ENCODE measurements at regions not wholly inside any gene's neighbourhood (a gene's known extent, or its start where the extent isn't known, plus 50 kb on each side); places are given as distances from the start of the nearest gene placed in this dataset.

GRCh38 chr20:18956890-18957289 is 143.3 kb downstream of the SCP2D1 start:
- Histone ChIP-seq H3K9ac (ENCODE audit: low read depth in 1 of 2, low read length in 2 of 2) (no peak overlapping the region), H3K9me3 (ENCODE audit: control insufficient read depth in 2 of 2, low read length in 2 of 2) (peaks cover 0 to 3% of the 10 kb centered on the region in 2 donors), H3K27ac (ENCODE audit: low read depth in 2 of 2, low read length in 2 of 2) (no peak overlapping the region), H3K4me1 (ENCODE audit: control insufficient read depth in 2 of 2, insufficient read depth in 2 of 2, low read length in 2 of 2) (no peaks in the 10 kb centered on the region), H3K4me3 (ENCODE audit: low read length in 2 of 2) (no peak overlapping the region), H3K36me3 (ENCODE audit: control insufficient read depth in 2 of 2, insufficient read depth in 2 of 2, low read length in 2 of 2) (no peaks in the 10 kb centered on the region), H3K27me3 (ENCODE audit: control insufficient read depth in 2 of 2, insufficient read depth in 2 of 2, low read length in 2 of 2) (no peaks in the 10 kb centered on the region)

- Histone ChIP-seq H3K9me3 (ENCODE audit: control insufficient read depth in 2 of 2, low read length in 2 of 2) (peaks cover 0 to 3% of the 10 kb centered on the region in 2 donors), H3K4me3 (ENCODE audit: low read length in 2 of 2) (no peak overlapping the region), H3K36me3 (ENCODE audit: control insufficient read depth in 2 of 2, insufficient read depth in 2 of 2, low read length in 2 of 2) (no peaks in the 10 kb centered on the region), H3K9ac (ENCODE audit: low read depth in 1 of 2, low read length in 2 of 2) (no peak overlapping the region), H3K27ac (ENCODE audit: low read depth in 2 of 2, low read length in 2 of 2) (no peak overlapping the region), H3K27me3 (ENCODE audit: control insufficient read depth in 2 of 2, insufficient read depth in 2 of 2, low read length in 2 of 2) (no peaks in the 10 kb centered on the region), H3K4me1 (ENCODE audit: control insufficient read depth in 2 of 2, insufficient read depth in 2 of 2, low read length in 2 of 2) (no peaks in the 10 kb centered on the region)
Measured at GRCh38 chr20:18957328-18957727, 143.7 kb downstream of the SCP2D1 start.

GRCh38 chr20:18971121-18971520 is 157.5 kb downstream of the SCP2D1 start:
- Histone ChIP-seq H3K9me3 (ENCODE audit: control insufficient read depth in 2 of 2, low read length in 2 of 2) (no peaks in the 10 kb centered on the region), H3K27me3 (ENCODE audit: control insufficient read depth in 2 of 2, insufficient read depth in 2 of 2, low read length in 2 of 2) (no peaks in the 10 kb centered on the region), H3K4me1 (ENCODE audit: control insufficient read depth in 2 of 2, insufficient read depth in 2 of 2, low read length in 2 of 2) (no peaks in the 10 kb centered on the region), H3K9ac (ENCODE audit: low read depth in 1 of 2, low read length in 2 of 2) (no peak overlapping the region), H3K27ac (ENCODE audit: low read depth in 2 of 2, low read length in 2 of 2) (no peak overlapping the region), H3K36me3 (ENCODE audit: control insufficient read depth in 2 of 2, insufficient read depth in 2 of 2, low read length in 2 of 2) (no peaks in the 10 kb centered on the region), H3K4me3 (ENCODE audit: low read length in 2 of 2) (no peak overlapping the region)

GRCh38 chr20:18971574-18971973 is 158.0 kb downstream of the SCP2D1 start:
- H3K27ac ChIP-seq (ENCODE audit: low read depth in 2 of 2, low read length in 2 of 2), result no peak overlapping the region
- no peak overlapping the region for H3K9ac ChIP-seq (ENCODE audit: low read depth in 1 of 2, low read length in 2 of 2)
- no peak overlapping the region for H3K4me3 ChIP-seq (ENCODE audit: low read length in 2 of 2)
- H3K36me3 ChIP-seq (ENCODE audit: control insufficient read depth in 2 of 2, insufficient read depth in 2 of 2, low read length in 2 of 2), result no peaks in the 10 kb centered on the region
- H3K4me1 ChIP-seq (ENCODE audit: control insufficient read depth in 2 of 2, insufficient read depth in 2 of 2, low read length in 2 of 2), result no peaks in the 10 kb centered on the region
- H3K27me3 ChIP-seq (ENCODE audit: control insufficient read depth in 2 of 2, insufficient read depth in 2 of 2, low read length in 2 of 2), result no peaks in the 10 kb centered on the region
- no peaks in the 10 kb centered on the region for H3K9me3 ChIP-seq (ENCODE audit: control insufficient read depth in 2 of 2, low read length in 2 of 2)

GRCh38 chr20:18972251-18972876 is 158.8 kb downstream of the SCP2D1 start:
- no peak overlapping the region for H3K4me3 ChIP-seq (ENCODE audit: low read length in 2 of 2)
- no peak overlapping the region for H3K9ac ChIP-seq (ENCODE audit: low read depth in 1 of 2, low read length in 2 of 2)
- no peaks in the 10 kb centered on the region for H3K4me1 ChIP-seq (ENCODE audit: control insufficient read depth in 2 of 2, insufficient read depth in 2 of 2, low read length in 2 of 2)
- H3K36me3 ChIP-seq (ENCODE audit: control insufficient read depth in 2 of 2, insufficient read depth in 2 of 2, low read length in 2 of 2), result no peaks in the 10 kb centered on the region
- H3K27ac ChIP-seq (ENCODE audit: low read depth in 2 of 2, low read length in 2 of 2), result no peak overlapping the region
- H3K9me3 ChIP-seq (ENCODE audit: control insufficient read depth in 2 of 2, low read length in 2 of 2), result no peaks in the 10 kb centered on the region
- no peaks in the 10 kb centered on the region for H3K27me3 ChIP-seq (ENCODE audit: control insufficient read depth in 2 of 2, insufficient read depth in 2 of 2, low read length in 2 of 2)

GRCh38 chr20:18973529-18974173 is 160.1 kb downstream of the SCP2D1 start:
- Histone ChIP-seq H3K36me3 (ENCODE audit: control insufficient read depth in 2 of 2, insufficient read depth in 2 of 2, low read length in 2 of 2) (no peaks in the 10 kb centered on the region), H3K27me3 (ENCODE audit: control insufficient read depth in 2 of 2, insufficient read depth in 2 of 2, low read length in 2 of 2) (no peaks in the 10 kb centered on the region), H3K4me1 (ENCODE audit: control insufficient read depth in 2 of 2, insufficient read depth in 2 of 2, low read length in 2 of 2) (no peaks in the 10 kb centered on the region), H3K4me3 (ENCODE audit: low read length in 2 of 2) (no peak overlapping the region), H3K9me3 (ENCODE audit: control insufficient read depth in 2 of 2, low read length in 2 of 2) (no peaks in the 10 kb centered on the region), H3K9ac (ENCODE audit: low read depth in 1 of 2, low read length in 2 of 2) (no peak overlapping the region), H3K27ac (ENCODE audit: low read depth in 2 of 2, low read length in 2 of 2) (no peak overlapping the region)

GRCh38 chr20:18974660-18975059 is 161.1 kb downstream of the SCP2D1 start:
- H3K9ac ChIP-seq (ENCODE audit: low read depth in 1 of 2, low read length in 2 of 2), result no peak overlapping the region
- no peaks in the 10 kb centered on the region for H3K27me3 ChIP-seq (ENCODE audit: control insufficient read depth in 2 of 2, insufficient read depth in 2 of 2, low read length in 2 of 2)
- no peak overlapping the region for H3K27ac ChIP-seq (ENCODE audit: low read depth in 2 of 2, low read length in 2 of 2)

GRCh38 chr20:18977441-18977840 is 163.9 kb downstream of the SCP2D1 start:
- Histone ChIP-seq H3K4me3 (ENCODE audit: low read length in 2 of 2) (no peak overlapping the region), H3K27ac (ENCODE audit: low read depth in 2 of 2, low read length in 2 of 2) (no peak overlapping the region), H3K27me3 (ENCODE audit: control insufficient read depth in 2 of 2, insufficient read depth in 2 of 2, low read length in 2 of 2) (no peaks in the 10 kb centered on the region), H3K36me3 (ENCODE audit: control insufficient read depth in 2 of 2, insufficient read depth in 2 of 2, low read length in 2 of 2) (no peaks in the 10 kb centered on the region), H3K9ac (ENCODE audit: low read depth in 1 of 2, low read length in 2 of 2) (no peak overlapping the region), H3K9me3 (ENCODE audit: control insufficient read depth in 2 of 2, low read length in 2 of 2) (no peaks in the 10 kb centered on the region), H3K4me1 (ENCODE audit: control insufficient read depth in 2 of 2, insufficient read depth in 2 of 2, low read length in 2 of 2) (no peaks in the 10 kb centered on the region)

More at GRCh38 chr20:18974660-18975059, 161.1 kb downstream of the SCP2D1 start:
- H3K9me3 ChIP-seq (ENCODE audit: control insufficient read depth in 2 of 2, low read length in 2 of 2), result no peaks in the 10 kb centered on the region
- H3K4me3 ChIP-seq (ENCODE audit: low read length in 2 of 2), result no peak overlapping the region
- no peaks in the 10 kb centered on the region for H3K36me3 ChIP-seq (ENCODE audit: control insufficient read depth in 2 of 2, insufficient read depth in 2 of 2, low read length in 2 of 2)
- no peaks in the 10 kb centered on the region for H3K4me1 ChIP-seq (ENCODE audit: control insufficient read depth in 2 of 2, insufficient read depth in 2 of 2, low read length in 2 of 2)

GRCh38 chr20:18978311-18978710 is 164.7 kb downstream of the SCP2D1 start:
- Histone ChIP-seq H3K4me3 (ENCODE audit: low read length in 2 of 2) (no peak overlapping the region), H3K9ac (ENCODE audit: low read depth in 1 of 2, low read length in 2 of 2) (no peak overlapping the region), H3K27ac (ENCODE audit: low read depth in 2 of 2, low read length in 2 of 2) (no peak overlapping the region), H3K36me3 (ENCODE audit: control insufficient read depth in 2 of 2, insufficient read depth in 2 of 2, low read length in 2 of 2) (no peaks in the 10 kb centered on the region), H3K9me3 (ENCODE audit: control insufficient read depth in 2 of 2, low read length in 2 of 2) (no peaks in the 10 kb centered on the region), H3K4me1 (ENCODE audit: control insufficient read depth in 2 of 2, insufficient read depth in 2 of 2, low read length in 2 of 2) (no peaks in the 10 kb centered on the region), H3K27me3 (ENCODE audit: control insufficient read depth in 2 of 2, insufficient read depth in 2 of 2, low read length in 2 of 2) (no peaks in the 10 kb centered on the region)

GRCh38 chr20:18979132-18979531 is 165.5 kb downstream of the SCP2D1 start:
- no peak overlapping the region for H3K9ac ChIP-seq (ENCODE audit: low read depth in 1 of 2, low read length in 2 of 2)
- no peak overlapping the region for H3K4me3 ChIP-seq (ENCODE audit: low read length in 2 of 2)
- H3K27me3 ChIP-seq (ENCODE audit: control insufficient read depth in 2 of 2, insufficient read depth in 2 of 2, low read length in 2 of 2), result no peaks in the 10 kb centered on the region
- no peaks in the 10 kb centered on the region for H3K9me3 ChIP-seq (ENCODE audit: control insufficient read depth in 2 of 2, low read length in 2 of 2)
- H3K36me3 ChIP-seq (ENCODE audit: control insufficient read depth in 2 of 2, insufficient read depth in 2 of 2, low read length in 2 of 2), result no peaks in the 10 kb centered on the region
- no peak overlapping the region for H3K27ac ChIP-seq (ENCODE audit: low read depth in 2 of 2, low read length in 2 of 2)
- no peaks in the 10 kb centered on the region for H3K4me1 ChIP-seq (ENCODE audit: control insufficient read depth in 2 of 2, insufficient read depth in 2 of 2, low read length in 2 of 2)

Data from mucosa of rectum (tissue), 2 donors.